ENCODE measurements at regions not wholly inside any gene's neighbourhood (a gene's known extent, or its start where the extent isn't known, plus 50 kb on each side); places are given as distances from the start of the nearest gene placed in this dataset.
A peak's percentile ranks its signal among the peaks of the same experiment; 100 is the strongest.

DNA sequence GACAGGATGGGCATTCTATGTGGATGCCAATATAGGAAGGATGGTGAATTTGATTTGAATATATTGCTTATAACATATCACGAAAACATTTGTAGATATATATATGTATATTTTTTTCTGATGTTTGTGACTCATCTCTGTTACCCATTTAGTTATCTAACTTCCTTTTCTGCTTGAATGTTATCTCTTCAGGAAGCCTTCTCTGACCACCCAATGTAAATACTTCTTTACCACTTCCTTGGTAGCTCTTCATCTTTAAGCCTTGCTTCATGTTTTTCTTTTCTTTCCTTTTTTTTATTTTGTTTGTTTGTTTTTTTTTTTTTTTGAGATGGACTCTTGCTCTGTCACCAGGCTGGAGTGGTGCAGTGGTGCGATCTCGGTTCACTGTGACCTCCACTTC is 260.5 kb upstream of the EPHA7 start:
- dilution Hi-C loops (cut with MboI; ENCODE audit: extremely low pct_ligation_motif_present, low sequenced_read_pairs): no loop called here

DNA sequence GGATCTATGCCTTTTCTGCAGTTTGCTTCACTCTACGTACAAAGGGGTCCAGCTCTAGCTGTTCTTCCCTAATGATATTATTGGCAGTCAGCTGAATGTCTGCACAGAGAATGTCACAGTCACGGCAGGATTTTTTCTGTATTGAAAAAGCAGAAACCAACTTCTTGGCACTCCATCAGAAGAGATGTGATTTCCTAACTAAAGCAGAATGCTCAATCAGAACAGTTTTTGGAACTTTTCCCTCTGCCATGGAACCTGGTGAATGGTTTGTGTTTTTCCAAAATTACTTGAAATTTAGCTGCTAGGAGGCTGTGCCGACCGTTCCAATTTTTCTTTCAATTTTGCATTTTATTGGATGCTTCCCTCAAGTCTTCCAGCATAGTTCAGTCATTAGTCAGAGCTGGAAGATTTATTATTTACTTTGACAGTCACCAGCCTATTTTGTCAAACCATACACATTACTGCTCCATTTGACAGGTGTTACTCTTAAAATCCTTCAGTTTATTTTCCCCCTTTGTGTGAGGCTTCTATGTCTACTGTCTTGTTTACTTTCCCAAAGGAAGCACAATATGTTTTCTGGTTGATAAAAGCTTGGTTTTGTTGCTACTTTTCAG is 259.6 kb upstream of the EPHA7 start:
- POLR2A ChIA-PET: interaction anchor here (0.6 kb wide), 1 partner anchor 114 kb away, joined by 3 read pairs; no protein-coding TSS in a partner anchor
- dilution Hi-C loops (cut with MboI; ENCODE audit: extremely low pct_ligation_motif_present, low sequenced_read_pairs): no loop called here
- no TSS peak for BruUV-seq (replicated peaks)
- DNase-seq (ENCODE audit: low read depth, low spot score) (peak; percentile 11), FAIRE-seq (no peak)
- no peak for TF ChIP-seq FOS (IDR thresholded peaks at IDR 0.05; ENCODE audit: borderline replicate concordance, insufficient read depth, low read length)
- no peak for TF ChIP-seq POLR2A (IDR thresholded peaks at IDR 0.05; ENCODE audit: low read depth, low read length)
- no peak for TF ChIP-seq MYC (IDR thresholded peaks at IDR 0.05; ENCODE audit: low read depth, low read length)
- Histone ChIP-seq H3K9ac (replicated peaks; ENCODE audit: extremely low read depth, insufficient read depth, low read length) (no peak overlapping the region), H3K4me3 (replicated peaks in 1 of 3; ENCODE audit: insufficient read depth in 1 of 3, low read depth in 1 of 3, low read length in 3 of 3) (no peak overlapping the region), H3K27ac (ENCODE audit: insufficient read depth, low read depth, low read length) (no peak overlapping the region), H3K36me3 (ENCODE audit: control insufficient read depth in 2 of 2, extremely low read depth in 1 of 2, insufficient read depth in 2 of 2, low read length in 2 of 2) (no peaks in the 10 kb centered on the region), H3K9me3 (replicated peaks; ENCODE audit: control insufficient read depth, insufficient read depth, low read length) (no peaks in the 10 kb centered on the region), H3K9me1 (replicated peaks; ENCODE audit: control insufficient read depth, extremely low read depth, insufficient read depth, low read length) (no peaks in the 10 kb centered on the region), H3K4me1 (ENCODE audit: control insufficient read depth, extremely low read depth, insufficient read depth, low read length) (peaks cover 28% of the 10 kb centered on the region), H4K20me1 (replicated peaks; ENCODE audit: control insufficient read depth, extremely low read depth, insufficient read depth, low read length) (no peaks in the 10 kb centered on the region), H2AFZ (ENCODE audit: low read depth, low read length) (peak overlapping the region; percentile 34), H3K4me2 (ENCODE audit: insufficient read depth, low read length) (peak overlapping the region; percentile 54), H3K79me2 (ENCODE audit: control insufficient read depth, insufficient read depth, low read length) (no peaks in the 10 kb centered on the region), H3K27me3 (ENCODE audit: control insufficient read depth in 2 of 2, insufficient read depth in 2 of 2, low read length in 2 of 2) (no peaks in the 10 kb centered on the region)
- CTCF ChIA-PET: interaction anchor here (1.4 kb wide), 1 partner anchor 10 kb away, joined by 6 read pairs; no protein-coding TSS in a partner anchor
- intact Hi-C loops (cut with micrococcal nuclease): loop anchor here (1.0 to 5.0 kb wide), 2 partner anchors 108 to 258 kb away; no protein-coding TSS in a partner anchor

More for the DNA sequence above, 260.5 kb upstream of the EPHA7 start:
- no peaks in the 10 kb centered on the region for H3K9me1 ChIP-seq (replicated peaks; ENCODE audit: control insufficient read depth, extremely low read depth, insufficient read depth, low read length)
- CTCF ChIA-PET: interaction anchor here (1.2 to 1.4 kb wide), 2 partner anchors 9 to 17 kb away, joined by 3 to 6 read pairs; no protein-coding TSS in a partner anchor
- FAIRE-seq (no peak), DNase-seq (ENCODE audit: low read depth, low spot score) (peak; percentile 1)
- POLR2A ChIA-PET: no interaction called here
- TF ChIP-seq POLR2AphosphoS5 (IDR thresholded peaks at IDR 0.05; ENCODE audit: insufficient read depth, low read depth, low read length) (peak; percentile 32), GATA2 (IDR thresholded peaks at IDR 0.05; ENCODE audit: insufficient read depth, insufficient read length, low read depth, low read length) (peak; percentile 69), POLR2A (IDR thresholded peaks at IDR 0.05; ENCODE audit: low read depth, low read length) (no peak)
- no peak overlapping the region for H3K4me2 ChIP-seq (ENCODE audit: insufficient read depth, low read length)
- H3K27me3 ChIP-seq (ENCODE audit: control insufficient read depth in 2 of 2, insufficient read depth in 2 of 2, low read length in 2 of 2): no peaks in the 10 kb centered on the region
- BruUV-seq (replicated peaks): no TSS peak
- H3K27ac ChIP-seq (ENCODE audit: insufficient read depth, low read depth, low read length): no peak overlapping the region
- intact Hi-C loops (cut with micrococcal nuclease): loop anchor here (1.0 to 5.0 kb wide), 2 partner anchors 107 to 259 kb away; no protein-coding TSS in a partner anchor
- H3K4me1 ChIP-seq (ENCODE audit: control insufficient read depth, extremely low read depth, insufficient read depth, low read length): peaks cover 28% of the 10 kb centered on the region
- no peak overlapping the region for H3K4me3 ChIP-seq (replicated peaks in 1 of 3; ENCODE audit: insufficient read depth in 1 of 3, low read depth in 1 of 3, low read length in 3 of 3)
- H4K20me1 ChIP-seq (replicated peaks; ENCODE audit: control insufficient read depth, extremely low read depth, insufficient read depth, low read length): no peaks in the 10 kb centered on the region
- no peaks in the 10 kb centered on the region for H3K36me3 ChIP-seq (ENCODE audit: control insufficient read depth in 2 of 2, extremely low read depth in 1 of 2, insufficient read depth in 2 of 2, low read length in 2 of 2)
- no peak overlapping the region for H3K9ac ChIP-seq (replicated peaks; ENCODE audit: extremely low read depth, insufficient read depth, low read length)
- no peaks in the 10 kb centered on the region for H3K79me2 ChIP-seq (ENCODE audit: control insufficient read depth, insufficient read depth, low read length)
- no peaks in the 10 kb centered on the region for H3K9me3 ChIP-seq (replicated peaks; ENCODE audit: control insufficient read depth, insufficient read depth, low read length)
- no peak overlapping the region for H2AFZ ChIP-seq (ENCODE audit: low read depth, low read length)
